Fibroblast of the conjunctiva (primary cell): ENCODE measurements at regions not wholly inside any gene's neighbourhood (a gene's known extent, or its start where the extent isn't known, plus 50 kb on each side); places are given as distances from the start of the nearest gene placed in this dataset.
"Not testable (repeated sequence)": the region's sequence is repeated elsewhere in the genome, so short reads cannot be mapped to it uniquely, and the experiment has no call there.

Source experiments
- DNase-seq: peaks from one replicate; pipeline ENCODE4 v3.0.0-alpha.2; 2010; ENCODE audit warnings: low read depth

GRCh38 chrX:118257781-118258180 is 88.1 kb upstream of the WDR44 start:
- no peak for DNase-seq

GRCh38 chrX:118259213-118259612 is 86.7 kb upstream of the WDR44 start:
- DNase-seq: no peak

DNA sequence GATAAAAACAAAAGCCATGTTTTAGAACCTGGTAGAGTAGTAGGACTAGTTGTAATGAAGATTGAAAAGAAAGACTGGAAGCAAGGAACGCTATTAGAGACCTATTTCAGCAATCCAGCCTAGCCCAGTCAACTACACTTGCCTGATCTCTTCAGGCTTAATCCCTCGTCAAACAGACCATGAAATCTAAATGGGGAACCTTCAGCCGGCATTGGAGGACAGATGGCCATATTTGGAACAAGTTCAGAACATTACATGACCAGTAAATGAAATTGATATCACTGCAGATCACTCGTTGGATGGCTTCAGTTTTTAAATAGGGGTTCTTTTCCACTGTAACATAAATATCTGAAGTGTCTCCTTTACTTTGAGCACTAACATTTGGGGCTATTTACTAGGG is 84.8 kb upstream of the WDR44 start:
- DNase-seq: no peak

GRCh38 chrX:118271775-118272174 is 74.1 kb upstream of the WDR44 start:
- peak; percentile 23 for DNase-seq

GRCh38 chrX:118272242-118272641 is 73.7 kb upstream of the WDR44 start:
- DNase-seq: no peak

GRCh38 chrX:118286066-118286762 is 59.7 kb upstream of the WDR44 start:
- no peak for DNase-seq

- DNase-seq: not testable (repeated sequence)
These were observed 50.1 kb upstream of the WDR44 start for GRCh38 chrX:118295818-118296217.
